Dedifferentiated amniotic fluid mesenchymal stem cell (primary cell): ENCODE measurements at regions not wholly inside any gene's neighbourhood (a gene's known extent, or its start where the extent isn't known, plus 50 kb on each side); places are given as distances from the start of the nearest gene placed in this dataset.

Source experiments
- DNase-seq: peaks from one replicate; pipeline ENCODE4 v3.0.0-alpha.2; 2016; ENCODE audit errors: extremely low spot score

DNA sequence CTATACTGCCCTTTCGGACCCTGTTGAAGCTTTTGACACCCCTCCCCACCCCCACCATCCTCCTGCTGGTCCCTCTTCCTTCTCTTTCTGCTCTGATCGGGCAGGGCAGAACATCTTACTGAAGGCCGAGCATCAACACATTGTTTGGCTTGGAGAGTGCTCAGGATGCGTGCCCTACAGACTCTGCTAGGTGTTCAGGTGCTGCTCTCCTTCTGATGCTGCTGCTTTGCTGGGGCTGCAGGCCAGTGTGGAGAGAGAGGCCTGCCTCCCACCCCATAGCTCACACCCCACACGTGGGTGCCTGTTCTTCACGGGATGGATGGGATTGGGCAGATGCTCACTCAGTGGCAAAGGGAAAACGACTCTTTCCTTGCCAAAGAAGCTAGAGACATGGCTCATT, 89.8 kb upstream of the ONECUT1 start:
- no peak for DNase-seq

GRCh38 chr15:52879145-52879544, 89.0 kb upstream of the ONECUT1 start:
- no peak for DNase-seq

DNA sequence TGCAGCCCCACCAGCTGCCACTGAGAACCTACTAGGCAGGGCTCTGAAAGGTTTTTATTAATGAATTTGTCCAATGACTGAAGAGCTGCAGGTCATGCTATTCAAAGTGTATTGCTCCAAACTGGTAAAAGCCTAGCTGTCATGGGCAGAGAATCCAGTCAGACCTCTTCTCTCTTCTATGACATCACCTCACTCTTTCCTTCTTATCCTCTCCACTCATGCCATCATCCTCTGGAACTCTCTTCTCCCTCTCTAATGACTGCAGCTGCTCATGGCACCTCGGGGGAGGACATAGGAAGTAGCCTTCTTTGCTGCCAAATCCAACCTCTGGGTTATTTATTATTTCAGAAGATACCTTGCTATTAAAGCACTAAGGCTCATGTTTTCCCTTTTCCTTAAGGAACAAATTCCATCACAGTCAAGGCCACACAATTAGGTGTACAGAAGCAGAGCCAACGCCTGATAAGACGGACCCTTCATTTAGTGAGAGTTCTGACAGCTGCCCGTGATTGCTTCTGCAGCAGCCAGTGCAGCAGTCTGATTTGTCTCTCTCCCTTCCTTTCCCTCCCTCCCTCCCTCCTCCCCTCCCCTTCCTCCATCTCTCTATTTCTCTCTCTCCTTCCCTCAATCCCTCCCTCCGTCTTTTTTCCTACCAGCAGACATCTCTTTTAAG, 87.0 kb upstream of the ONECUT1 start:
- DNase-seq: no peak

DNA sequence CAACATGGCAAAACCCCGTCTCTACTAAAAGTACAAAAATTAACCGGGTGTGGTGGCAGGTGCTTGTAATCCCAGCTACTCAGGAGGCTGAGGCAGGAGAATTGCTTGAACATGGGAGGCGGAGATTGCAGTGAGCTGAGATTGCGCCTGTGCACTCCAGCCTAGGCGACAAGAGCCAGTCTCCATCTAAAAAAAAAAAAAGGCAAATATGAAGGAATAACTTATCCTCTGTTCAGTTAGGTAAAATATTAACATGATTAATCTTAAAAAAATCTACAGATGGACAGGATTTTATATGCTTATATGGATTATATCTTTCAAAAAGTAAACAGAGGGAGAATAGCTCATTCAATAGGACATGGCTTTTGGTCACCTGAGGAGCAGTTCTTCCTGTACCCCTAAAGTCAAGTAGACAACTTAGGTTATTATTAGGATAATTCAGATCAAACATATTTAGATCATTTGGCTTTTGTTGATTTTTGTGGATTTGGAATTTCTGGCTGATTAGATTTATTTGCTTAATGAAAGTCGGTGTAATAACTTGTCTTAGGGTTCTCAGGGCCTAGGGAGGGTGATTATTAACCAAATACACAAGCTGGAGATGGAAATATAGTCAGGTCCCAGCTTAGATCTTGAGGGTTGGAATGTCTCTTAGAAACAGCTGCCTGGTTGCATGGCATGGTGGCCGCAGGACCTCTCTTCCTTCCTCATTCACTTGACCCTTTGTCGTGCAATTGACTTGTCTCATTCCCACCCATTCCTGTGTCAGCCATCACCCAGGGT, 82.1 kb upstream of the ONECUT1 start:
- DNase-seq: no peak

GRCh38 chr15:52870015-52870414, 79.9 kb upstream of the ONECUT1 start:
- no peak for DNase-seq

GRCh38 chr15:52866698-52867097, 76.6 kb upstream of the ONECUT1 start:
- DNase-seq: no peak

DNA sequence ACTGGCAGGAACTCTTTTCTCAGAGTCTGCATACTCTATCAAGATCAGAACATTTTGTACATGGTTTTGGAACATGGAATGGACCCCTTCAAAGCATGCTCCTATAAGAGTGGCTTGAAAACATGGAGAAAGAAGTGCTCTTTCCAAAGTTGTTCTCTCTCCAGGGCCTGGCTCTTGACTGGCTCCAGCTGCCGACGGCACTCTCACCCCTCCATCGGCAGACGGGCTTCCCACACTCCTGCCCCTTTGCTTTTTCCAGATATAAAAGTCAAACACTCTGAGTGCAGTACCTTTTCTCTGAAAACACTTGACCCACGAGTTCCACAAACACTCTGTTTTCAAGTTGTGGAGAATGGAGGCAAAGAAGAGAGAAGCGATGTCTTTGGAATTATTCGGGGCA, 72.5 kb upstream of the ONECUT1 start:
- no peak for DNase-seq

GRCh38 chr15:52858782-52859176, 68.6 kb upstream of the ONECUT1 start:
- no peak for DNase-seq

GRCh38 chr15:52857937-52858781, 68.0 kb upstream of the ONECUT1 start:
- DNase-seq: no peak

GRCh38 chr15:52857471-52857870, 67.3 kb upstream of the ONECUT1 start:
- DNase-seq: no peak

DNA sequence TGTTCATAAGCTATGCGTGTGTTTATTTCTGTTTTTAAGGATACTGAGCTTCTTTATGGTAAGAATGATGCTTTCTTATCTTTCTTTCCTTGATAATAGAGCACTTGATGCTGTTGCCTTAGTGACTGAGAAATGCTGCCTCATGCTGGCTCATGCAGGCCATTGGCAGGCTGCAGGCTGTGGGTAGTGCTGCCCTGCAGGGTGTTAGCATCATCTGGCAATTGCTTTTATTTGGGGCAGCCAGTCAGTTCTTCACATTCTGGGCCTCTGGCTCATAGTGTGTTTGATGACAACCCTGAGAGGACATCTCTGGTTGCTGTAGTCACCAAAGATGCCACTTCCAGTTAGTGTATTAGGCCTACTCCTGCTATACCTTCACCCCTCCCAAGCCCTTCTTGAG, 66.2 kb upstream of the ONECUT1 start:
- no peak for DNase-seq

DNA sequence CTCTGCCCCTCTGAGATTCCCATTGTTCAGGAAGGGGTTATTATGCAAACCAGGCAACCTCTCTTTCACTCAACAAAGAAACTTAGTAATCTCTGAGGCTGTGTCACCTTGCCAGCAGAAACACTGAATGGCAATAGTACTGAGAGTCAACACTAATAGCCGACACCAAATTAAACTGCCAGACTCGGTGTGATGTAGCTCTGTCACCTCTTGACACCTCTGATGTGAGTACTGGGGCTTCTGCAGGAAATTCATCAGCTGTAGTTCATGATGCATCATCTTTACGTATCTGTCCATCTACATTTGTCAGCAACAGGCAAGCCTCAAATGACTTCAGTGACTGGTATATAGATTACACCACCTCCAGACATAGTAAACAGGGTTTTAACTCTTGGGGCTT, 65.0 kb upstream of the ONECUT1 start:
- no peak for DNase-seq

DNA sequence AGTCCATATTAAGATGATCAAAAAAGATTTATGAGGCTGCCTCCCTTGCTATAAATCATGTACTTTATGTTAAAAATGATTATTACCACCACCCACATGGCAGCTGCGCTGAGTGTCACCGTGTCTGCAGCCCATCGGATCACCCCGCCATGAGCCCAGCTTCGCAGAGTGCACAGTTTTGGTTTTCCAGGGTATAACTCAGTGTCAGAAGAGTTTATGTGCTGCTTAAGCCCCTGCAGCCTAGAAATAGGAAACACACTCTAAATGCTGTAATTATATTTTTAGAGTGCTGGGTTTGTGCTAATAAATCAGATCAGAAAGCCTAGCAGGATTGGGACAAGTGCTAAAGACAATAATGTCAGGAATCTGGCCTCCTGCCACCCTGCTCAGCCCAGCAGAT, 54.7 kb upstream of the ONECUT1 start:
- DNase-seq: no peak
